GM19463 (cell line): ENCODE measurements at regions not wholly inside any gene's neighbourhood (a gene's known extent, or its start where the extent isn't known, plus 50 kb on each side); places are given as distances from the start of the nearest gene placed in this dataset.

Experiments
- ATAC-seq: cut with Tn5 transposase; IDR thresholded peaks from one replicate; pipeline ENCODE4 v1.9.1; 2021; ENCODE audit warnings: mild to moderate bottlenecking, moderate library complexity; ENCODE audit not compliant: unreplicated experiment

- no peak for ATAC-seq
Observed at GRCh38 chr2:235139956-235140800, 188.4 kb downstream of the SH3BP4 start.

- no peak for ATAC-seq
Observed at GRCh38 chr2:235140801-235141081, 188.9 kb downstream of the SH3BP4 start.

GRCh38 chr2:235141411-235142128 lies 189.8 kb downstream of the SH3BP4 start:
- no peak for ATAC-seq

GRCh38 chr2:235142601-235143000 lies 190.8 kb downstream of the SH3BP4 start:
- no peak for ATAC-seq

GRCh38 chr2:235143789-235144188 lies 192.0 kb downstream of the SH3BP4 start:
- ATAC-seq, result no peak

- ATAC-seq, result no peak
Observed at GRCh38 chr2:235144291-235144690, 192.5 kb downstream of the SH3BP4 start.

- no peak for ATAC-seq
Observed at GRCh38 chr2:235146206-235146605, 194.4 kb downstream of the SH3BP4 start.

GRCh38 chr2:235146871-235147565 lies 195.2 kb downstream of the SH3BP4 start:
- ATAC-seq, result no peak

- no peak for ATAC-seq
Observed at GRCh38 chr2:235148201-235149170, 196.7 kb downstream of the SH3BP4 start.

- ATAC-seq, result no peak
Observed at GRCh38 chr2:235149240-235149659, 197.4 kb downstream of the SH3BP4 start.

GRCh38 chr2:235149736-235150135 lies 197.9 kb downstream of the SH3BP4 start:
- no peak for ATAC-seq

GRCh38 chr2:235151152-235151551 lies 199.3 kb downstream of the SH3BP4 start:
- no peak for ATAC-seq

GRCh38 chr2:235155163-235155562 lies 203.3 kb downstream of the SH3BP4 start:
- no peak for ATAC-seq

GRCh38 chr2:235156055-235156454 lies 204.2 kb downstream of the SH3BP4 start:
- no peak for ATAC-seq

- ATAC-seq, result no peak
Observed at GRCh38 chr2:235157746-235158482, 206.1 kb downstream of the SH3BP4 start.

GRCh38 chr2:235160281-235160810 lies 208.5 kb downstream of the SH3BP4 start:
- ATAC-seq, result no peak

GRCh38 chr2:235161565-235161964 lies 209.7 kb downstream of the SH3BP4 start:
- no peak for ATAC-seq

- ATAC-seq, result no peak
Observed at GRCh38 chr2:235162082-235162836, 210.4 kb downstream of the SH3BP4 start.

GRCh38 chr2:235162837-235163197 lies 211.0 kb downstream of the SH3BP4 start:
- ATAC-seq, result no peak
